ENCODE measurements at regions not wholly inside any gene's neighbourhood (a gene's known extent, or its start where the extent isn't known, plus 50 kb on each side); places are given as distances from the start of the nearest gene placed in this dataset.

- no peak for DNase-seq
These were observed 257.9 kb upstream of the RRP15 start for GRCh38 chr1:218027152-218027551.

DNA sequence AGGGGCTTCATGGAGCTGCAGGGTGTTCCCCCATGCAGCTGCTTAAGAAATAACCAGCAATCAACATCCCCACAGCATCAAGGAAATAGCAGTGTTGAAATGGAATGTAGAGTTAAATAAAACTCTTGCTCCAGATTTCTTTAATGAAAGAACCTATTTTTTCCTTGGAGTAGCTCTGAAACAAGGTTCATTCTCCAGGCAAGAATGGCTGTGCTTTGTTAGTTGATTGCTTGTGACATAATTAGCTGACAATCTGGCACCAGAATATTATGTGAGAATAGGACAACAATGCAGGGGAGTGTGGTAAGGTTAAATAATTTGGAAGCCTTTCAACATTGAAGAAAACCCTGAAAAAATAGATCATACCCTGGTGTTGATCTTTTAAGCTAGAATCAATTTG, 254.2 kb upstream of the RRP15 start:
- DNase-seq: no peak

- DNase-seq: no peak
These were observed 253.2 kb upstream of the RRP15 start for GRCh38 chr1:218031901-218032300.

- DNase-seq: no peak
These were observed 250.6 kb upstream of the RRP15 start for GRCh38 chr1:218034468-218034867.

- no peak for DNase-seq
These were observed 236.2 kb upstream of the RRP15 start for GRCh38 chr1:218048828-218049420.

- no peak for DNase-seq
These were observed 235.5 kb upstream of the RRP15 start for GRCh38 chr1:218049641-218050040.

DNA sequence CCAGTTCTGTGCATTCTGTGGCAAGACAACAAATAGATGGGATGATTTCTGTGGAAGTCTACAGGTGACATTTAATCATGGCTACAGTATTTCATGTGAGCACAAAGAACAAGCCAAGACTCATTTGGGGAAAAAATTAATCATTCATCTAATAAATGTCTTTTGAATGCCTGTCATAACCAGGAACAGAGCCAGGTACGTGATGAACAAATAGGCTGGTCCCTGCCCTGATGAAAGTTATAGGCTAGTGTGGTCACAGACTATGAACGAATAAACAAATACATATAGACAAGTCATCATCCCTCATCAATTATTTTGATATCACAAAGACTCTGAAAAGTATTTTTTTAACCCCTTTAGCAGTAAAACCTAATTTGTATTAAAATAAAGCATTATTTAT, 226.4 kb upstream of the RRP15 start:
- DNase-seq: no peak

DNA sequence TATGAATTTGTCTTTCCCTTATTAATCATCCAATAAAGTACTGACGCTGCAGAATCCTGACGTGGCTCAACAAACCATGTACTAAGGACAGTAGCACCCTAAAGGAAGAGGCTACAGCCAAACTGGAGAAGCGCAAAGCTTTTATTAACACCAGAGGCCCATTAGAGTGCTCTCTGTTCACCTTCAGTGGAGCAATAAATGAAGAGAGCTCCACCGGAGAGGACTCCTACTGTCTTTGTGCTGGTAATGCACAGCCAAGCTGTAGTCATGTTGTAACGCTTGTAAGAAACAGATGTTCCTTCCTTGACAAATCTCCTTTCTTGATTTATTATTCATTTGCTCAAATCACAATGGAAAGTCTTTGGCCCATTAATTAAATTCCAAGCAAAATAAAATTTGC, 220.7 kb upstream of the RRP15 start:
- no peak for DNase-seq

DNA sequence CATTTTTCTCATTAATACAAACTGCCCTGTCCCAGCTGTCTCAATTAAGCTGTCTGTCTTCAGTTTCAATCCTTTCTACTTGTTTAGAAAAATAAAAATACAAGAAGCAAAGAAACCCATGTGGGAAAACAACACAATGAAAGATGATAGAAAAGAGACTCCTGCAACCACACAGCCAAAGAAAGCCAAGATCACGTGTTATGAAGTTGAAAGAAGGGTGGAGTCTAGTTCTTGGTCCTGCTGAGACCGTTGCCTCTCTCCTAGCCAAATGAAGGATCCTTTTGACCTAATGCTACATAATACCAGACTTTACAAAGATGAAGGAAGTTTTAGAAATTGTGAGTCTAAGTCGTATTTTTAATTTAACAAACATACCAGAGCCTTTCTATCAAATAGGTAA, 218.8 kb upstream of the RRP15 start:
- no peak for DNase-seq

DNA sequence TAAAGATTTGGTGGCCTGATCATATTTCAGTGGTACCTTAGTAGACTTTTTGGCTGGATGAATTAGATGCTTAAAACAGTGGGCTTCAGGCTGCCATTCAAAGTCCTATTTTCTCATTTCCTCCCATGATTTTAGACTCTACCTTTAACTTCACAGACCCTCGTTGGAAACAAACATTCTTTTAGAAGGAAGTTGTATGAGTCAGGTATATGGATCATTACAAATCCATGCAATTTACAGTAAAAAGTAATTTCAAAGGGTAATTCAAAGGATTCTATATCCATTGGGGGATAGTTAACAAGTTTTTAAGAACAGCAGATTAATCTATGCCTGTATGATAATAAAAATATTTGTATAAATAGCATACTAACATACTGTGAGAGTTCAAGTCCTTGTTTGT, 216.9 kb upstream of the RRP15 start:
- no peak for DNase-seq

DNA sequence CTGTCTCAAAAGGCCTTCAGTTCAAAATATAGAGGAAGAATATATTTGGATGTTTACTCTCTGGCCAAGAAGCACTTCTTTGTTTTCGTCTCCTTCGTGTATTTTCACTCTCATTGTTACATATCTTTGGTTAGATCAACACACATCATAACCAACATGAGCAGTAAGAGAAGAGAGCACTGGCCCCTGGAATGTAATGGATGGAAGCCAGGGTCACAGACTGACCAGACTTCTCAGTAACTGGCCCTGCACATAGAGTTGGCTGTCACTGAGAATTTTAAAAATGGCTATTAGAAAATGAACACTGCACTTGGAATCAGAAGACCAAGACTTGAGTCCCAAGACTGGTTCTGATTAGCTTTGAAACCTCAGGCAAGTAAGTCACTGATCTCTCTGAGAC, 215.9 kb upstream of the RRP15 start:
- no peak for DNase-seq

DNA sequence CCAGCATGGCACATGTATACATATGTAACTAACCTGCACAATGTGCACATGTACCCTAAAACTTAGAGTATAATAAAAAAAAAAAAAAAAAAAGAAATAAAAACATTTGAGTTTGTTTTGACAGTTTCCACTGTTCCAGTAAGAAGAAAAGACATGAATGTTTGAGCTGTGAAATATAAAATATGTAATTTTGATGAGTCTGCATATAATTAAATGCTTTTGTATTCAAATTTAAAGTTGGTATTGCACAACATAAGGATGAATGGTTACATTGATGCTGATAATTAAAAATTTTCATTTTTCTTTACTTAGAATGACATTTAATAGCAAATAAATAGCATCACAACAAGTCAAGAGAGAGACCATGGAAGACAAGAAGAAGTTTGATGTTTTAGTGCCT, 212.0 kb upstream of the RRP15 start:
- DNase-seq: no peak

DNA sequence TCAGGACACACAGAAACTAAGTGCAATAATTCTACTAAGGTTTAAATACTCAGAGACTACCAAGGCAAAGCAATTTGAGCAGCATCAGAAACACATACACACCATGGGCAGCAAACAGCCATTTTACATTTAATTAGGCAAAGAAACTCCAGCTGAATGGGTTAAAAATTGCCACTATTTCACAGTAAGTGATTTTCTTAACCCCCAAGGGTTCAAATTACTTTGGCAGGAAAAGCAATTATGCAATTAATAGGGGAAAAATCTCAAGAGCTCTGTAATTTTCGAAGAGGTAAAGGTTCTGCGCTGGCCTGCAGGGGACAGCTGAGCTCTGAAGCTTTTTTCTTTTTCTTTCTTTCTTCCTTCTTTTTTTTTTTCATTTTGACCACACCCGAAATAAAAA, 206.2 kb upstream of the RRP15 start:
- DNase-seq: no peak

- no peak for DNase-seq
These were observed 205.7 kb upstream of the RRP15 start for GRCh38 chr1:218079347-218079746.

GRCh38 chr1:218079820-218080219, 205.3 kb upstream of the RRP15 start:
- no peak for DNase-seq

GRCh38 chr1:218080863-218081262, 204.2 kb upstream of the RRP15 start:
- no peak for DNase-seq

DNA sequence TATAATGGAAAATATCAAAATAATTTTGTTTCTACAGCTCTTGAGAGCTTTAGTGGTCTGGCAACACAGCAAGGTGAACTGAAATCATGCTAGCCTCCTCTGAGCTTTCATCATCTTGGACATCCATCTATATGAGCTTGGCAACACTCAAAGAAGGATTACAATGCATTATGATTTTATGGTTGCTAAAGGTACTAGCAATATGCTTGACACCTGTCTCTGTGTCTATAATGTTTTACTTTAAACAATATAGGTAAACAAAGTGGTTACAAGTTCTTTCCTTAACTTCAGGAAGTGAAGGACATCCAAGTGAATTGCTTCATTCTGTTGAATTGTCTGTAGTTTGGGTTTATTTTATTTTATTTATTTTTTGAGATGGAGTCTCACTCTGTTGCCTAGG, 203.7 kb upstream of the RRP15 start:
- no peak for DNase-seq

DNA sequence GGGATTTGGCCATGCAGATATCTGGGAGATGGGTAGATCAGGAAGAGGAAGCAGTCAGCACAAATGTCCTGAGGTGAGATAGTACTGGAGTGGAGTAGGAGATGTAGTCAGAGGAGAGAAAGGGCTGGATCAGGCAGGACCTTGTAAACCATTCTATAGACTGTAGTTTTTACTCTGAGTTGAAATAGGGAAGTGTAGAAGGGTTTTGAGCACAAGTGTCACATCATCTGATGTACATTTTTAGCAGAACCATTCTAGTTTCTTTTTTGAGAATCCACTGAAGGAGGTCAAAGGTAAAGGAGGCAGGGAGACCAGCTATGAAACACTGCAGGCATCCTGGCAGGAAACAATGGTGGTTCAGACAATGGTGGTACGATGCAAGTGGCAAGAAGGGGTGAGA, 194.6 kb upstream of the RRP15 start:
- no peak for DNase-seq

- DNase-seq: no peak
These were observed 183.7 kb upstream of the RRP15 start for GRCh38 chr1:218101409-218101808.

- no peak for DNase-seq
These were observed 177.1 kb upstream of the RRP15 start for GRCh38 chr1:218108034-218108433.

DNA sequence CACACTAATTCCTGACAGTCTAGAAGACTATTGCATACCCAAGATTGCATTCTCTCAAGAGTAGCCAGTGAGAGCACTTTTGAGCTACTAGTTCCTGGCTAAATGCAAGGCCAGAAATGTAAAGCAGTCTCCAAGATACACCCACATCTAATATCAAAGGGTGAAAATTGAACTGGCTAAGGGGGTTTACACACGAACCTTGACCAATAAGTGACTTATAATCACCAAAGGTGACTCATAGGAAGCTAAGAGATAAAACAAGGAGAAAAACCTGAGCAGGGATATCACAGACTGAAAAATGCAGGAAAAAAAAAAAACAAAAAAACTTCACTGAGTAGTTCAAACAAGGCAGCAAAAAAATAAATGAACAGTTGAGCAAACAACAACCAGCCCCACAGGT, 172.2 kb upstream of the RRP15 start:
- no peak for DNase-seq

GRCh38 chr1:218123968-218124367, 161.1 kb upstream of the RRP15 start:
- no peak for DNase-seq

DNA sequence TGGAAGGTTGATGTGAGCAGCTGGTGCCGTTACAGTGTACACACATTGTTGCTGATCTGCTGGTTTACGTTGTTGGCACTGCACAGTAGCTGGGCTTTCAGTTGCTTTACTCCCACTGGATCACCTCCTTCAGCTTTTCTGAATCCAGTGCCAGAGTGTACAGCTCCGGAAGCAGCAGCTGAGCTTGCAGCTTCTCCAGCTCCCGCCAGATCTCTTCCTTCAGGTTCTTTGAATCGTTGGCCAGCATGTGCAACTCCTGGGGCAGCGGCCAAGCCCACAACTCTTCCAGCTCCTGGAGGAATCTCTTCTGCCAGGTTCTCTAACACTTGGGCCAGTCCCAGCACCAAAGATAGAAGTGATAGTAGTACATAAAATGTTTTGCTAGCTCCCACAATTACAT, 149.7 kb upstream of the RRP15 start:
- DNase-seq: no peak

- DNase-seq: no peak
These were observed 145.3 kb upstream of the RRP15 start for GRCh38 chr1:218139761-218140160.

GRCh38 chr1:218156595-218156994, 128.5 kb upstream of the RRP15 start:
- no peak for DNase-seq

DNA sequence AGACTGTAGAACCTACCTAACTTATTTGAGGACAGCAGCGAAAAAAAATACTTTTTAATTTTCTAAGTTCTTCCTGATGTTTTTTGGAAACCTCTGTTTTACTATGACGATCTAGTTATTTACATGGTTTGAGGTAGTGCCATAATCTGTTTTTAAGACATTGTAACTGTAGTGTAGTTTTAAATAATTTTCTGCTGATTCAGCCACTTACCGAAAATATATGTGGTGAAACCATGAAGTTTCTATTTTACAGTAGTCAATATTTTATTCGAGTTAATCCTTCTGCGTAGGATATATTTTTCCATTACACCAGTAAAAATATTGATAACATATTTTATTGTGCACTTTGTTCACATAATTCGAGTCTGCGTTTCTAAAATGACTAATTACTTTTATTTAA, 121.7 kb upstream of the RRP15 start:
- no peak for DNase-seq

All from hippocampal formation (tissue), 2 donors.